HCT116 (cell line): ENCODE measurements at regions not wholly inside any gene's neighbourhood (a gene's known extent, or its start where the extent isn't known, plus 50 kb on each side); places are given as distances from the start of the nearest gene placed in this dataset.

ENCODE experiments used
- ATAC-seq: fragments of 200-7000 bp; cut with Tn5 transposase; 2 replicates; pipeline ENCODE4 v1.9.1; 2020; ENCODE audit warnings: mild to moderate bottlenecking, moderate library complexity
- BruUV-seq: library from RNA; stranded (reverse); fragments of 400-500 nt; replicated peaks from 2 replicates; lab custom pipeline; 2021; lab: Mats Ljungman, UMichigan
- CTCF ChIA-PET: fragments of 300-600 bp; sonication (Branson Sonifier 250); formaldehyde crosslinking; loops from one replicate; lab custom pipeline; 2021; ENCODE audit warnings: antibody characterized with exemption; lab: Charles Lee
- POLR2A ChIA-PET: fragments of 300-600, 350-600 bp; sonication (Branson Sonifier 250); formaldehyde crosslinking; loops from one replicate; lab custom pipeline; 2021; ENCODE audit warnings: antibody characterized with exemption; lab: Charles Lee
- RAD21 ChIA-PET, 2 experiments: fragments of 300-600 bp; sonication (Branson Sonifier 250); formaldehyde crosslinking; loops; one replicate each; lab custom pipeline; 2023; ENCODE audit warnings: low total read pairs in 2 of 2; ENCODE audit not compliant: uncharacterized antibody in 2 of 2, unreplicated experiment in 2 of 2, low non-redundant PET in 1 of 2; lab: Charles Lee
- DNase-seq: peaks from one replicate; pipeline ENCODE4 v3.0.0-alpha.2; 2010; ENCODE audit warnings: low read depth, low spot score
- H2AFZ ChIP-seq: fragments of 200-600 bp; shearing (Covaris generic), sonication (generic); 2 replicates; pipeline ENCODE4 v1.6.1; 2017; ENCODE audit warnings: low read depth, mixed run types, mixed read lengths, antibody characterized with exemption, low read length; ENCODE audit not compliant: poor library complexity, severe bottlenecking
- H3K27ac ChIP-seq: 2 replicates; pipeline ENCODE4 v1.5.1; 2012; ENCODE audit warnings: low read depth, low read length
- H3K27me3 ChIP-seq: fragments of 200-600 bp; sonication (generic); 2 replicates; pipeline ENCODE4 v1.6.1; 2016; ENCODE audit warnings: mixed run types, low read length, mixed read lengths; ENCODE audit not compliant: insufficient read depth
- H3K36me3 ChIP-seq, 2 experiments: fragments of 200-500 bp in 1 of 2; fragments of 200-600 bp in 1 of 2; sonication (Bioruptor generic) in 1 of 2; sonication (generic) in 1 of 2; 2 replicates each; pipeline versions ENCODE4 v1.5.1 to v1.6.1; 2014 to 2016; ENCODE audit warnings: low read length in 2 of 2, inconsistent platforms in 1 of 2, mixed read lengths in 1 of 2, mixed run types in 1 of 2; ENCODE audit not compliant: insufficient read depth in 2 of 2, control insufficient read depth in 1 of 2
- H3K4me1 ChIP-seq, 2 experiments: fragments of 200-600 bp in 1 of 2; sonication (generic) in 1 of 2; 2 replicates each; pipeline versions ENCODE4 v1.5.1 to v1.6.1; 2012 to 2017; ENCODE audit warnings: low read length in 2 of 2, inconsistent platforms in 1 of 2, mild to moderate bottlenecking in 1 of 2, mixed read lengths in 1 of 2, mixed run types in 1 of 2, moderate library complexity in 1 of 2; ENCODE audit not compliant: insufficient read depth in 2 of 2, control insufficient read depth in 1 of 2
- H3K4me2 ChIP-seq: fragments of 200-600 bp; sonication (generic); 2 replicates; pipeline ENCODE4 v1.6.1; 2017; ENCODE audit warnings: mixed run types, low read length, mixed read lengths
- H3K4me3 ChIP-seq, 2 experiments: fragments of 200-600 bp in 1 of 2; sonication (generic) in 1 of 2; replicated peaks in 1 of 2; 2 replicates each; pipeline ENCODE4 v1.5.1; 2011 to 2016; ENCODE audit warnings: low read length in 2 of 2, control low read depth in 1 of 2, low read depth in 1 of 2, mild to moderate bottlenecking in 1 of 2, mixed read lengths in 1 of 2, mixed run types in 1 of 2
- H3K79me2 ChIP-seq: fragments of 200-600 bp; sonication (generic); 2 replicates; pipeline ENCODE4 v1.6.1; 2017; ENCODE audit warnings: mild to moderate bottlenecking, mixed run types, low read length, moderate library complexity, mixed read lengths; ENCODE audit not compliant: insufficient read depth
- H3K9ac ChIP-seq: fragments of 200-600 bp; sonication (generic); 2 replicates; pipeline ENCODE4 v1.6.1; 2016; ENCODE audit warnings: low read length, mixed read lengths
- H3K9me2 ChIP-seq: fragments of 200-600 bp; sonication (generic), shearing (Covaris generic); 2 replicates; pipeline ENCODE4 v1.6.1; 2017; ENCODE audit warnings: mixed run types, mild to moderate bottlenecking, moderate library complexity; ENCODE audit not compliant: insufficient read depth
- H3K9me3 ChIP-seq, 2 experiments: fragments of 200-500 bp in 1 of 2; fragments of 200-600 bp in 1 of 2; sonication (Bioruptor generic) in 1 of 2; sonication (generic) in 1 of 2; 2 replicates each; pipeline ENCODE4 v1.6.1; 2014 to 2017; ENCODE audit warnings: low read length in 2 of 2, mixed read lengths in 2 of 2, inconsistent platforms in 1 of 2, low read depth in 1 of 2, mild to moderate bottlenecking in 1 of 2, mixed run types in 1 of 2, moderate library complexity in 1 of 2; ENCODE audit not compliant: control insufficient read depth in 1 of 2, insufficient read depth in 1 of 2
- H4K20me1 ChIP-seq: fragments of 200-600 bp; sonication (generic), shearing (Covaris generic); 2 replicates; pipeline ENCODE4 v1.6.1; 2017; ENCODE audit warnings: mixed run types, mild to moderate bottlenecking, moderate library complexity; ENCODE audit not compliant: insufficient read depth
- CTCF ChIP-seq, 3 experiments: fragments of 200-600 bp in 1 of 3; sonication (generic) in 1 of 3; IDR thresholded peaks in 2 of 3; conservative IDR thresholded peaks in 1 of 3; 2 replicates each; pipeline ENCODE4 v1.5.1; 2012 to 2017; ENCODE audit warnings: low read depth in 2 of 3, low read length in 2 of 3, antibody characterized with exemption in 1 of 3, borderline replicate concordance in 1 of 3, control low read depth in 1 of 3, mild to moderate bottlenecking in 1 of 3, mixed read lengths in 1 of 3, mixed run types in 1 of 3, moderate library complexity in 1 of 3; ENCODE audit not compliant: insufficient read depth in 1 of 3
- EGR1 ChIP-seq: IDR thresholded peaks from 2 replicates; pipeline ENCODE4 v1.6.1; 2012; ENCODE audit warnings: low read depth
- ELF1 ChIP-seq: IDR thresholded peaks from 2 replicates; pipeline ENCODE4 v1.6.1; 2012; ENCODE audit warnings: low read depth, borderline replicate concordance
- FOSL1 ChIP-seq: IDR thresholded peaks from 2 replicates; pipeline ENCODE4 v1.6.1; 2012; ENCODE audit warnings: low read depth
- MAX ChIP-seq: IDR thresholded peaks from 2 replicates; pipeline ENCODE4 v1.6.1; 2012
- RAD21 ChIP-seq: IDR thresholded peaks from 2 replicates; pipeline ENCODE4 v1.6.1; 2012; ENCODE audit warnings: low read depth, mild to moderate bottlenecking
- REST ChIP-seq: IDR thresholded peaks from 2 replicates; pipeline ENCODE4 v1.6.1; 2012; ENCODE audit warnings: low read depth
- SRF ChIP-seq: IDR thresholded peaks from 2 replicates; pipeline ENCODE4 v1.6.1; 2012; ENCODE audit warnings: low read depth
- ZFX ChIP-seq: fragments of 450-650 bp; IDR thresholded peaks from 2 replicates; pipeline ENCODE4 v1.6.1; 2017
- intact Hi-C: fragments of 100-400 bp; cut with micrococcal nuclease; formaldehyde crosslinking; loops from 2 replicates; pipeline ENCODE4 v1.10.0; 2022

GRCh38 chr2:187943772-187944369, 347.8 kb upstream of the GULP1 start:
- POLR2A ChIA-PET: no interaction called here
- RAD21 ChIA-PET: no interaction called here
- intact Hi-C loops: no loop called here
- ATAC-seq (no peak), DNase-seq (no peak)
- Histone ChIP-seq H3K79me2 (no peaks in the 10 kb centered on the region), H3K4me3 (no peak overlapping the region), H3K36me3 (no peaks in the 10 kb centered on the region), H3K9me3 (no peaks in the 10 kb centered on the region), H3K27ac (no peak overlapping the region), H4K20me1 (no peaks in the 10 kb centered on the region), H3K9me2 (no peaks in the 10 kb centered on the region), H3K4me1 (no peaks in the 10 kb centered on the region), H3K4me2 (no peak overlapping the region), H3K9ac (no peak overlapping the region), H2AFZ (no peak overlapping the region), H3K27me3 (no peaks in the 10 kb centered on the region)
- TF ChIP-seq RAD21 (no peak), EGR1 (no peak), FOSL1 (no peak), CTCF (IDR thresholded peaks at IDR 0.05 in 2 of 3, conservative IDR thresholded peaks at IDR 0.05 in 1 of 3; ENCODE audit: borderline replicate concordance in 1 of 3, insufficient read depth in 1 of 3, low read depth in 2 of 3, low read length in 2 of 3) (no peak), ELF1 (no peak), REST (no peak), SRF (no peak), ZFX (no peak), MAX (no peak)
- CTCF ChIA-PET: no interaction called here
- BruUV-seq: no TSS peak
